ENCODE measurements at regions not wholly inside any gene's neighbourhood (a gene's known extent, or its start where the extent isn't known, plus 50 kb on each side); places are given as distances from the start of the nearest gene placed in this dataset.

DNA sequence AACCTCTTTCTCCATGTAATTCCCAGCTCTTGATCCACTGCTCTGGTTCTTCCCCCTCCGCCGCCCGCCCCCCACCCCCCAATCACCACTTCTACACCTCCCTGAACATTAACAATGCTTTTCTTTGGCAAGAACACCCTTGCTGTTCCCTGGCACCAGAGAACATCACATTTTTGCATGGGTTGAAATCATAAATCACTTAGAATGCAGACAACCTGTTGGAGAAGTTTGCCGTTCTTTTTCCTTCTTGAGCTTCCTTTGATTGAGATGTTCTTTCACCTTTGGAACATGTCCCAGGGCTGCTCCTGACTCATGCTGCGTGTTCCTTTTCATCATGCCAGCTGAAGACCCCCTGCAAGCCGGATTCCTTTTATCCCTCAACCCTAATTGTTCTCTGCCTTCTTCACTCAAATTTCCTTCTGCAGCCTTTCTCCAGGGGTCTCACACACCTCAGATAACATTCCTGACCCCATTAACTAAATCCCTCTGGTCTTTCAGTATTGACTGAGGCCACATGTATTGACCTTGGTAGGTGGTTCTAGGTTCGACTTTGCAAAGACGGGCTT, 294.1 kb upstream of the TMPO start:
- no peak for TF ChIP-seq CTCF (IDR thresholded peaks at IDR 0.05)
- Mint-ChIP-seq H3K36me3 (ENCODE audit: low read depth) (no peaks in the 10 kb centered on the region), H3K27ac (ENCODE audit: unreplicated experiment) (no peak overlapping the region), H3K4me3 (ENCODE audit: unreplicated experiment) (no peak overlapping the region), H3K9me3 (ENCODE audit: low read depth) (no peaks in the 10 kb centered on the region), H3K27me3 (ENCODE audit: low read depth) (peaks cover 41% of the 10 kb centered on the region), H3K4me1 (ENCODE audit: low read depth) (no peaks in the 10 kb centered on the region)
- no peak for DNase-seq (ENCODE audit: low spot score)

DNA sequence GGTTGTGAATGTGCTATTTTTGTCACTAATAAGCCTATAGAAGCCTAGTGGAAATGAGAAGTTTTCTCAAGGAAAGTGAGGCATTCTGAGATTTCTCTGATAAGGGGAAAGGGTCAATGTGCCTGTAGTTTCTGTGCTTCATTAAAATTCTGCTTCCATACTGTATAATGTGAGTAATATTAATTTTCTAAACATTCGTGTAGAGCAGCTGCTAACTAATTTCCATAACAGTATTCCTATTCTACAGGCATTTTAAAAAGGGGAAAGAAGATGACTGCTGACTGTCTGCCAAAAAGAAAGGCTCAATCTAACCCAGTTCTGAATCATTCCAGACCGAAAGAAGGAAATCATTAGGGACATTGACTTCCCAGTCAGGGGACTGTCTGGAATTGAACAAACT, 293.3 kb upstream of the TMPO start:
- Mint-ChIP-seq H3K4me1 (ENCODE audit: low read depth) (no peaks in the 10 kb centered on the region), H3K27me3 (ENCODE audit: low read depth) (peaks cover 37% of the 10 kb centered on the region), H3K4me3 (ENCODE audit: unreplicated experiment) (no peak overlapping the region), H3K9me3 (ENCODE audit: low read depth) (no peaks in the 10 kb centered on the region), H3K27ac (ENCODE audit: unreplicated experiment) (no peak overlapping the region), H3K36me3 (ENCODE audit: low read depth) (no peaks in the 10 kb centered on the region)
- TF ChIP-seq CTCF (IDR thresholded peaks at IDR 0.05), result no peak
- DNase-seq (ENCODE audit: low spot score), result no peak

DNA sequence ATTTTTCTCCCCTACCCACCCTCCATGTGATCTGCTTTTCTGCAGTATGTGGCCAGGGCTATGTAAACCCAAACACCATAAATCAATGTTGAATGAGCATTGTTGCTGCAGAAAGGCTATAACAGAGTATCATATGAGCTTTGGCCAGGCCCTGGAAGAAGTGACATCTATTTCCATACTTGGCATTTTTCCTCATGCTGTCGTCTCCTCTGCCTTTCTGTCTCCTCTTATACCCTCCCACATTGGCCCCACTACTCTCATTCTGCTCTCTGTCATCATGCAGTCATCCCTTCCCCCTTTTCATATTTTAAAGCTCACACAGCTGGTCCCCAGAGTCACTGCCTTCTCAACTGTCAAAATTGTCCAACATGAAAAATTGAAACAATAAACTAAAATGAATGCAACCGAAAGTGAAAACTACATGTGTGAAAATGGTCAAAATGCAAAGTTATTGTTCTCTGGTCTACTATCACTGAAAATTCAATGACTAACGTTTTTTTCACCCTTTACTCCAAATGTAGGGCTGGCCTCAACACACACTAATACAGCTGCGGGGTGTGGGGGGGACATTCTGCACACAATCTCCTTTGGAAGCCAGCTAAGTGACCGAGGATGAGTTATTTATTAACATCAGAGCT, 290.7 kb upstream of the TMPO start:
- no peak for TF ChIP-seq CTCF (IDR thresholded peaks at IDR 0.05)

DNA sequence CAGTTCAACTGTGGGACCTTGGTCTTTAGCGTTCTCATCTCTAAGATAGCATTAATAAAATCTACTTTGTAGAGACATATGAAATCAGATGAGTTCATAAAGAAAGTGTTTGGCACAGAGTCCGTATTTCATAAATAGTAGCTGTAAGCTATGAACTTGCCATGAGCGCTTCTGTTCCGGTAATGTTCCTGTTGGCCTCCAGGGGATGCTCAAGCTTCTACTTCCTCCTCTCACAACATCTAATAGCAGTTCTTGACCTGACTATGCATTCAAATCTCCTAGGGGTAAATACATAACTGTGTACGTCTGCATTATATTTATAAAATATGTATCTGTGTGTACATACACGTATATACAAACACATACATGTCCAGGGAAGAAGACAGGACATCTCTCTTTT, 288.2 kb upstream of the TMPO start:
- H3K4me1 Mint-ChIP-seq (ENCODE audit: low read depth), result peaks cover 3% of the 10 kb centered on the region
- H3K27me3 Mint-ChIP-seq (ENCODE audit: low read depth), result peaks cover 19% of the 10 kb centered on the region
- no peaks in the 10 kb centered on the region for H3K36me3 Mint-ChIP-seq (ENCODE audit: low read depth)
- TF ChIP-seq CTCF (IDR thresholded peaks at IDR 0.05), result peak; percentile 49
- H3K4me3 Mint-ChIP-seq (ENCODE audit: unreplicated experiment), result no peak overlapping the region
- H3K27ac Mint-ChIP-seq (ENCODE audit: unreplicated experiment), result no peak overlapping the region
- DNase-seq (ENCODE audit: low spot score), result no peak
- no peaks in the 10 kb centered on the region for H3K9me3 Mint-ChIP-seq (ENCODE audit: low read depth)

More for the DNA sequence above, 290.7 kb upstream of the TMPO start:
- H3K4me3 Mint-ChIP-seq (ENCODE audit: unreplicated experiment), result no peak overlapping the region
- no peak overlapping the region for H3K27ac Mint-ChIP-seq (ENCODE audit: unreplicated experiment)
- H3K4me1 Mint-ChIP-seq (ENCODE audit: low read depth), result peaks cover under 1% of the 10 kb centered on the region
- H3K27me3 Mint-ChIP-seq (ENCODE audit: low read depth), result peaks cover 28% of the 10 kb centered on the region
- H3K36me3 Mint-ChIP-seq (ENCODE audit: low read depth), result no peaks in the 10 kb centered on the region
- no peaks in the 10 kb centered on the region for H3K9me3 Mint-ChIP-seq (ENCODE audit: low read depth)
- no peak for DNase-seq (ENCODE audit: low spot score)

GRCh38 chr12:98228683-98229539, 286.5 kb upstream of the TMPO start:
- H3K4me1 Mint-ChIP-seq (ENCODE audit: low read depth), result peaks cover 3% of the 10 kb centered on the region
- H3K36me3 Mint-ChIP-seq (ENCODE audit: low read depth), result no peaks in the 10 kb centered on the region
- no peak for DNase-seq (ENCODE audit: low spot score)
- TF ChIP-seq CTCF (IDR thresholded peaks at IDR 0.05), result no peak
- peaks cover 10% of the 10 kb centered on the region for H3K27me3 Mint-ChIP-seq (ENCODE audit: low read depth)
- H3K4me3 Mint-ChIP-seq (ENCODE audit: unreplicated experiment), result no peak overlapping the region
- H3K9me3 Mint-ChIP-seq (ENCODE audit: low read depth), result no peaks in the 10 kb centered on the region
- no peak overlapping the region for H3K27ac Mint-ChIP-seq (ENCODE audit: unreplicated experiment)
